MG63 (cell line): ENCODE measurements at regions not wholly inside any gene's neighbourhood (a gene's known extent, or its start where the extent isn't known, plus 50 kb on each side); places are given as distances from the start of the nearest gene placed in this dataset.
"Not testable (repeated sequence)": the region's sequence is repeated elsewhere in the genome, so short reads cannot be mapped to it uniquely, and the experiment has no call there.

ENCODE experiments used
- DNase-seq: peaks from one replicate; pipeline ENCODE4 v3.0.0-alpha.2; 2020
- H3K27me3 ChIP-seq: fragments of 250-450 bp; sonication (Bioruptor Pico); 2 replicates; pipeline ENCODE4 v1.5.1; 2020; ENCODE audit warnings: mild to moderate bottlenecking, moderate library complexity
- H3K36me3 ChIP-seq: fragments of 250-450 bp; sonication (Bioruptor Pico); 2 replicates; pipeline ENCODE4 v1.5.1; 2020; ENCODE audit warnings: mild to moderate bottlenecking, moderate library complexity
- H3K4me3 ChIP-seq: fragments of 250-450 bp; sonication (Bioruptor Pico); 2 replicates; pipeline ENCODE4 v1.5.1; 2020; ENCODE audit warnings: mild to moderate bottlenecking, moderate library complexity
- H3K9me3 ChIP-seq: fragments of 250-450 bp; sonication (Bioruptor Pico); 2 replicates; pipeline ENCODE4 v1.5.1; 2020; ENCODE audit warnings: mild to moderate bottlenecking, moderate library complexity

GRCh38 chr7:106713452-106713851 lies 52.5 kb upstream of the CCDC71L start:
- not testable (repeated sequence) for H3K36me3 ChIP-seq, DNase-seq, H3K9me3 ChIP-seq, H3K4me3 ChIP-seq, H3K27me3 ChIP-seq

- H3K36me3 ChIP-seq, H3K4me3 ChIP-seq, H3K9me3 ChIP-seq, H3K27me3 ChIP-seq, DNase-seq: not testable (repeated sequence)
Measured at GRCh38 chr7:106714590-106715442, 53.9 kb upstream of the CCDC71L start.

GRCh38 chr7:106715730-106716129 lies 54.8 kb upstream of the CCDC71L start:
- Histone ChIP-seq H3K27me3 (no peaks in the 10 kb centered on the region), H3K9me3 (peaks cover 2% of the 10 kb centered on the region; the same call in 1 of the 2 replicates), H3K36me3 (no peaks in the 10 kb centered on the region), H3K4me3 (no peak overlapping the region)
- DNase-seq = no peak

GRCh38 chr7:106717254-106717954 lies 56.4 kb upstream of the CCDC71L start:
- H3K4me3 ChIP-seq = no peak overlapping the region
- H3K9me3 ChIP-seq = peaks cover 2% of the 10 kb centered on the region; the same call in 1 of the 2 replicates
- DNase-seq = no peak
- H3K36me3 ChIP-seq = no peaks in the 10 kb centered on the region
- H3K27me3 ChIP-seq = no peaks in the 10 kb centered on the region

GRCh38 chr7:106717955-106718871 lies 57.3 kb upstream of the CCDC71L start:
- H3K27me3 ChIP-seq = no peaks in the 10 kb centered on the region
- no peaks in the 10 kb centered on the region for H3K36me3 ChIP-seq
- peak; percentile 68 for DNase-seq
- H3K4me3 ChIP-seq = no peak overlapping the region
- H3K9me3 ChIP-seq = peaks cover 2% of the 10 kb centered on the region; the same call in 1 of the 2 replicates

GRCh38 chr7:106720641-106721040 lies 59.7 kb upstream of the CCDC71L start:
- DNase-seq = no peak
- H3K4me3 ChIP-seq = no peak overlapping the region
- no peaks in the 10 kb centered on the region for H3K9me3 ChIP-seq
- H3K36me3 ChIP-seq = no peaks in the 10 kb centered on the region
- no peaks in the 10 kb centered on the region for H3K27me3 ChIP-seq

- no peaks in the 10 kb centered on the region for H3K9me3 ChIP-seq
- H3K36me3 ChIP-seq = no peaks in the 10 kb centered on the region
- no peak overlapping the region for H3K4me3 ChIP-seq
- H3K27me3 ChIP-seq = no peaks in the 10 kb centered on the region
- DNase-seq = no peak
Measured at GRCh38 chr7:106721816-106722785, 61.1 kb upstream of the CCDC71L start.

- no peaks in the 10 kb centered on the region for H3K36me3 ChIP-seq
- no peaks in the 10 kb centered on the region for H3K27me3 ChIP-seq
- no peak overlapping the region for H3K4me3 ChIP-seq
- DNase-seq = no peak
- H3K9me3 ChIP-seq = no peaks in the 10 kb centered on the region
Measured at GRCh38 chr7:106723398-106723797, 62.4 kb upstream of the CCDC71L start.

- DNase-seq = no peak
- H3K36me3 ChIP-seq = no peaks in the 10 kb centered on the region
- H3K27me3 ChIP-seq = no peaks in the 10 kb centered on the region
- no peak overlapping the region for H3K4me3 ChIP-seq
- no peaks in the 10 kb centered on the region for H3K9me3 ChIP-seq
Measured at GRCh38 chr7:106729720-106730385, 68.9 kb upstream of the CCDC71L start.

GRCh38 chr7:106731187-106731586 lies 70.2 kb upstream of the CCDC71L start:
- H3K36me3 ChIP-seq = no peaks in the 10 kb centered on the region
- H3K27me3 ChIP-seq = no peaks in the 10 kb centered on the region
- H3K9me3 ChIP-seq = no peaks in the 10 kb centered on the region
- no peak overlapping the region for H3K4me3 ChIP-seq
- no peak for DNase-seq

GRCh38 chr7:106731646-106732444 lies 70.9 kb upstream of the CCDC71L start:
- Histone ChIP-seq H3K27me3 (no peaks in the 10 kb centered on the region), H3K36me3 (no peaks in the 10 kb centered on the region), H3K4me3 (no peak overlapping the region), H3K9me3 (no peaks in the 10 kb centered on the region)
- no peak for DNase-seq

- H3K27me3 ChIP-seq = no peaks in the 10 kb centered on the region
- H3K36me3 ChIP-seq = no peaks in the 10 kb centered on the region
- DNase-seq = no peak
- no peaks in the 10 kb centered on the region for H3K9me3 ChIP-seq
- no peak overlapping the region for H3K4me3 ChIP-seq
Measured at GRCh38 chr7:106735637-106736036, 74.7 kb upstream of the CCDC71L start.

GRCh38 chr7:106736123-106736507 lies 75.2 kb upstream of the CCDC71L start:
- Histone ChIP-seq H3K36me3 (no peaks in the 10 kb centered on the region), H3K4me3 (no peak overlapping the region), H3K27me3 (no peaks in the 10 kb centered on the region), H3K9me3 (no peaks in the 10 kb centered on the region)
- DNase-seq = no peak

GRCh38 chr7:106736508-106737201 lies 75.7 kb upstream of the CCDC71L start:
- no peak overlapping the region for H3K4me3 ChIP-seq

More at GRCh38 chr7:106736508-106737201, 75.7 kb upstream of the CCDC71L start:
- no peaks in the 10 kb centered on the region for H3K9me3 ChIP-seq
- H3K36me3 ChIP-seq = no peaks in the 10 kb centered on the region
- no peak for DNase-seq
- no peaks in the 10 kb centered on the region for H3K27me3 ChIP-seq
